GM19438 (cell line): ENCODE measurements at regions not wholly inside any gene's neighbourhood (a gene's known extent, or its start where the extent isn't known, plus 50 kb on each side); places are given as distances from the start of the nearest gene placed in this dataset.
"Not testable (repeated sequence)": the region's sequence is repeated elsewhere in the genome, so short reads cannot be mapped to it uniquely, and the experiment has no call there.

Experiments used
- ATAC-seq: cut with Tn5 transposase; IDR thresholded peaks from one replicate; pipeline ENCODE4 v1.9.1; 2021; ENCODE audit warnings: low read depth; ENCODE audit not compliant: unreplicated experiment

DNA sequence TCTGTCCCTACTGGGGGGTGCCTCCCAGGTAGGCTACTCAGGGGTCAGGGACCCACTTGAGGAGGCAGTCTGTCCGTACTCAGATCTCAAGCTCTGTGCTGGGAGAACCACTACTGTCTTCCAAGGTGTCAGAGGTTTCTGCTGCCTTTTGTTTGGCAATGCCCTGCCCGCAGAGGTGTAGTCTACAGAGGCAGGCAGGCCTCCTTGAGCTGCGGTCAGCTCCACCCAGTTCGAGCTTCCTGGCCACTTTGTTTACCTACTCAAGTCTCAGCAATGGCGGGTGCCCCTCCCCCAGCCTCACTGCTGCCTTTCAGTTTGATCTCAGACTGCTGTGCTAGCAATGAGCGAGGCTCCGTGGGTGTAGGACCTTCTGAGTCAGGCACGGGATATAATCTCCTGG lies 263.1 kb upstream of the DAB2 start:
- not testable (repeated sequence) for ATAC-seq

DNA sequence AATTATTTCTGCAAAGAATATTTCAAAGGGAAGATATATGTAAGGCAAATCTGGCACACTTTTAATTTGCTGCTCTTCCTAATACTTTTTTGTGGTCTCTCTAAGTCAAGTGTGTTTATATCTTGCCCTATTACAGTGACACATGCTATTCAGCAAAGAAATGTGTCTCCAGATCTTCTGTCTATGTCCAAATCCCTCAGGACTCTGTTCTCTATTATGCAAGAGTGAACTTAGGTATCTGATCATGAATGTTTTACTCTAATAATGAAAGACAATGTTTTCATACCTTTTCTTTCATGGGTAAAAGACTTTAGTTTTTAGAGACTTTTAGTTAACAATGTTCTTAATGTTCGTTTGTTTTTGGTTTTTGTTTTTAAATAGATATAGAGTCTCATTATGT lies 255.4 kb upstream of the DAB2 start:
- no peak for ATAC-seq

DNA sequence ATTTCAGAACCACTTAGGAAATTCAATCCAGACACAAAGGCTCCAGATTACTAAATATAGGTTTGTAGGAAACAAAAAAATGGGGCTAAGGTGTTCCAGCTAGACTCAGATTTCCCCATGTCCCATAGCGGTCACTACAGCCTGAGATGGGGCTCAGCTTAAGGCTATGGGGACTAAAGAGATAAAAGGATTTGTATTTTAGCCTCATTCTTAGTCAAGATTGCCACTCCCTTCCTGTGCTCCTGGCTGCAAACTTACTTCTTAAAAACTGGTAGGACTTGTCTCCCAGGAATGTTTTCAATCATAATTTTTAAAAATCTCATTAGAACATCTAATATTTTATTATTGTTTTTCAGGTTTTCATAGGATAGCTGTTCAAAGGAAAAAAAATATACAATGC lies 253.8 kb upstream of the DAB2 start:
- no peak for ATAC-seq

DNA sequence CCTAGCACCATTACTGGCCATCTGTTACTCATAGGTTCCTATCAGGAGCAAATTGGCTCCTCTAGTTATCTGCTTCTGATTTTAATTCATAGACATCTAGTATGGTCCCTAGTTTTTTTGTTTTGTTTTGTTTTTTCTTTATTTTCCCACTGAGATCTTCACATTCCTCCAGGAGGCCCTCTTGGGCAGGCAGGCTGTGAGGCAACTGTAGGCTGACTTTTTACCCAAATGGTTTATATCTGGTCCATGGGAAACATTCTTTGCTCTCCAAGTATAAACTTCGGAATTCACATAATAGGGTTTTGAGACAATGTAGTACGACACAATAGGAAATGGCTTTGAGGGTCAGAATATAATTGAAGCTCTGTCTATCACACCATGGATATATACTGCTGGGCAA lies 250.9 kb upstream of the DAB2 start:
- ATAC-seq = no peak

DNA sequence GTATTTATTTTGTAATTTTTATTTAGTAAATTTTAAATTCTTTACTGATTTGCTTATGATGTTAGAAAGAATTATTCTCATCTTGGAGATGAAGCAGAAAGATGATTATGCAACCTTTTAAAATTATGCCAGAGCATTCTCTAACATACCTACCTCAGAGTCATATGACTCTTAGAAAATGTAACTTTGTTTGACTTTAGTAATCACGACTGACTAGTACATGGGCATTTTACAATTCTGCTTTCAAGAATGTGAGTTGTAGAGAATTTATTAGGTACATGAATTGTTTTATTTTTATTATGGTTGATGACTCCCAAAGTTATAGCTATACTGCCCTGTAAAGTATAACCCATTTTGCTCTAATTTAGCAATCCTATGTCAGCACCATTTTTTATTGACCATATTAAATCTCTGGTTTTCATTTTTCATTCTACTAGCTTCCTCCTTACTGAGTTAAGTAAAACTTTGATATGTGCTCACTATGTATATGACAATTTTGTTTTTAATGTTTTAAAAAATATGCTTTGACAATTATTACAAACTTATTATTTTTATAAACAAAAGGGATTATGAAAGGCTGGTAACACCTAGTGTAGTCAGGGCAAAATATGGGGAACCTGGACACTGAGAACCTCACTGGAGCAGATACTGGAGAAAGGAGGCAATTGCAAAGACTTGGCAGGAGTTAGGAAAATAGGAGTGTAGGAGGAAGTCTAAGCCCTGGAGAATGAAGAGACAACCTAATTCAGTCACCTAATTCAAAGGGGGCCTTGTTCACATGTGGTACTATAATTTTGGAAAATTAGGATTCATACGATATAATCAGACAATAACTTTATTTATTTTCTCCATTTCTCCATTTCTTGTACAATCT lies 249.7 kb upstream of the DAB2 start:
- ATAC-seq = no peak

DNA sequence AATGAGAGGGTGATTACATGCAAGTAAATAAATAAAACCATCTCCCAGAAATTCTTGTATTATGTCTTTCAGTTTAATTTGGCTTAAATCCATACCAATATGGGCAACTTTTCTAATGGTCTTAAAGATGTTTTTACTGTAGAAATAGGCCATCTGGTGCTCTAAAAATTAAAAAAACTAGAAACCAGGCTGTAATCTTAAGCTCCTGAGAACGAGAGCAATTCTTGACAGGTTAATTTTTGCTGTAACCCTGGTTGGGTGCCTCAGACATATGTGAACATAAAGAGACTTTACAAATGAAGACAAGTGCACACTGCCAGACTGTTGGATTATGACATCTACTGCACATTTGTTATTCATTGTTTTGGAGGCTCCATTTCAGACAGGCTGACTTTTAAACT lies 246.8 kb upstream of the DAB2 start:
- no peak for ATAC-seq

DNA sequence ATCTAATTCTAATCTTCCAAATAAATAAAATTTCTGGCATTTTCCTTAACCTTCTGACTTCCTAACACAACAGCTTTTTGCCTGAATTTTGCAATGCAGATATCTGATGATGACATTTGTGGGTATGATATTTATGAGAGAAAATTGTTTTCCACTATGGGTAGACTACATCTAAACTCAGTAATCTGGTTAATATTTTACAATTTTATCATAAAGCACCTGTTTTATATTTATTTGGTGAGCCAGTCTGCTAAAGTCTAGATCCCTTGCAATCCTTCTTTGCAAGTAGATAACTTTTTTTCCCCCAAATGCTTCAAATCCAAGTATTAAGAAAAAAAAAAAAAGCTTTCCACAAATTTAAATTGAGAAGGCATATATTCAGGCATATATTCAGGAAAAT lies 246.2 kb upstream of the DAB2 start:
- ATAC-seq = no peak

DNA sequence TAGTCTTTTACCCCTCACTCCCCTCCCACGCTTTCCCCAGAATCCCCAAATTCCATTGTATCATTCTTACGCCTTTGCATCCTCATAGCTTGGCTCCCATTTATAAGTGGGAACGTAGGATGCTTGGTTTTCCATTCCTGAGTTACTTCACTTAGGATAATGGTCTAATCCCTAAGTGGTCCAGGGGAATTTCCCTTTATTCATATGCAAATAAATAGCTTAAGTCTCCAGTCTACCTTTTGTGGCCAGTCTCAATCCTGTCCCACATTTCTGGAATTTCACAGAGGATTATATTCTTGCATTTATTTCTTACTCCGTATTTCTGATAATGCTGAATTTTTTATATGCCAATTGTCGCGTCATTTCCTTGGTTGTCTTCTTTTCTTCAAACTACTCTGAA lies 245.6 kb upstream of the DAB2 start:
- no peak for ATAC-seq

DNA sequence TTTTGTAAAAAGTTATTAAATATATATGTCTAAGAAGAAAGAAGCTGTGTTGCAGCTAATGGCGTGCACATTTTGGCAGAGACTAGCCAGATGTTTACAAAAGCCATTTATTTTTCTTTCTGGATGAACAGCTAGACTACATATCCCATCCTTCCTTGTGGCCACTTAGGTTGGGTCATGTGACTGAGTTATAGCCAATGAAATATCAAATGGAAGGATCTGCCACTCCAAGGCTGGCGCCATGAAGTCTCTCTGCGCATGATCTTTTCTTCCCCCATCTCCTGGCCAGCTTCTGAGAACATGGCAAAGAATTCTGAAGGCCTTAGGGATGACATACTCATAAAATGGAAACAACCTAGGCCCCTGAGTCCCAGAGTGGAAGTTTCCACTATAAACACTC lies 244.2 kb upstream of the DAB2 start:
- no peak for ATAC-seq

DNA sequence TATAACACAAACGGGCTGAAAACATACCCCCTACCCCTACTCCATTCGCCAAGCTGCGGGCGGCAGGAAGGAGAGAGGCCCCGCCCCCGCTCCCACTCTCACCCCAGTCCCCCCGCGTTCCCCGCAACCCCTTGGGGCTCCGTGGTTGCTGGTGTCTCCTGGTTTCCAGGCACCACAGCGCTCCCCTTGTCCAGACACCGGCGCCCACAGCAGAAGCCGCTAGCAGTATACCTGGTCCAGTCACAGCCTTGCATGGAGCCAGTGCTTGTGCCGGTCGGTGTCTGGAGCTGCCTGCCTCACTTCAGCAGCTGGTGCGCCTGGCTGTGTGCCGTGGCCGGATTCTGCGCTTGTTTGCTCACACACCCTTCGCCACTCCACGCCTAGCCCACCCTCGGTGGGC lies 240.5 kb upstream of the DAB2 start:
- no peak for ATAC-seq

DNA sequence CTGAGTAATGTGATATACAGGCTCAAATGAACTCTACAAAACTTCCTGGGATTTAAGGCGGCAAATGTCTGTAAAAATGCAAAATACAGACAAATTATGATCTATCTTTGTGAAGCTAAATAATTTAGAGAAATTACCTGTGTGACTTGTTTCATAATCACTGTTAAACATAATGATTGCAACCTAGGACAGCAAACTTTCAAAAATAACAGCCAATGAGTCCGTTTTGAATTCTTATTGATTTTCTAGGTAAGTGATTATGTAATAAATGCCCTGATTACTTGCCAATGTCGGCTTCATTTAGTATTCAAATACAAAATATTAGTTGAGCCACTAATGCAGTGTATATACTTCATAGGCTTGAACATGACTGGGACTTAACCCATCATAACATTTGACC lies 238.2 kb upstream of the DAB2 start:
- ATAC-seq = no peak

DNA sequence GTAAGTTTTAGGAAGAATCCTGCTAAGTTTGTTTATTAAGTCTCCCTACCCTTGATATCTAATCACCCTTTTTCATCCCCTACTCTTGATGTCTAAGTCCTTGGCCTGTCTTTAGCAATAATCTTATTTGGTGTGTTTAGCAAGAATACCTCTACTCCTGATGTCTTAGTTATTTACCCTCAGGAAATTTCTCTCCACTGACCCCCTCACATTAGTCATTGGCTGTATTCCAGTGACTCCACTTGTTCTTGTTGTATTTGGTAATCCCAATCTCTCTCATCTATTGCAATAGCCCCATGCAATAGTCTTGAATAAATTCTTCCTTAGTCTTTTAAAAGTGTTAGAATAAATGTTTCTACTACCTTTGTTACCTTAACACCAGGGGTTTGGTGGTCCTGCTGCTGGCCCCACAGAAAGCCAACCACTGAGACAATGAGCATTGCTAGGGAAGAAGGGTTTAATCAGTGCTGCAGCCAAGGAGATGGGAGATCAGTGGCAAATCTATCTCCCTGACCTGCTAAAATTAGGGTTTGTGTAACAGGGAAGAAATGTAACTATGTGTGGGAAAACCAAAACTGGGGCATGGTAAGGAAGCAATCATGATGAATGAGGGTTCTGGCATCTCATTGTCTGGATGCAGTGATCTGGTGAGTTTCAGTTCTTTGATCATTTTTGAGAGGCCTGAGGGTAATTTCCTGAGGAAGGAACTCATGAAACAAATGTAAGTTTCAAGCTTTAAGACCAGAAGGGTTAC lies 236.4 kb upstream of the DAB2 start:
- ATAC-seq = peak; percentile 51

DNA sequence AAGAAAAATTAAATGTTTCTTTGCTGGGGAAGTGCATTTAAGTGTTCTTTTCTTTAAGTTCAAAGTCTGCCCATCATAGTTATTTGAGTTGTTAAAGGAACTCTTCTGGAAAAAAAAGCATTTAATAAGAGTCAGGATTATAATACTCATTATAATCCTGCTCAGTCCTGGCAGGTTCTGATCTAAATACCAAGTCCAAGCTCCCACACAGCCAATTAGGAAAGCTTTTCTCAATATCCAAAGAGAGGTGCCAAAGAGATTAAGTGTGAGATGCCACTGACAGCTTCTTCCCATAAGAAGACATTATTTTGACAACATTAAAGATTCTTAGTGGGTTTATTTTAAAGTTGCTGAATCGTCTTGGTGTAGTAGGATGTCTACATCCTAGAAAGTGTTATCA lies 235.2 kb upstream of the DAB2 start:
- no peak for ATAC-seq

DNA sequence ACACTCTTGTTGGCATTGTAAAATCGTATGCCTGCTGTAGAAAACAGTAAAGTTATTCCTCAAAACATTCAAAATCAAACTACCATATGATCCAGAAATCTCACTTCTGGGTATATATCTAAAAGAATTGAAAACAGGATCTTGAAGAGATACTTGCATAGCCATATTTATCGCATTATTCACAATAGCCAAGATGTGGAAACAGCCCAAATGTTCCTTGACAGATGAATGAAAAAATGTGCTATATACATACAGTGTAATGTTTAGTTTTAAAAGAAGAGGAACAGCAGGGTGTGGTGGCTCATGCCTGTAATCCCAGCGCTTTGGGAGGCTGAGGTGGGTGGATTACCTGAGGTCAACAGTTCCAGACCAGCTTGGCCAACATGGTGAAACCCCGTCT lies 234.1 kb upstream of the DAB2 start:
- ATAC-seq = no peak

DNA sequence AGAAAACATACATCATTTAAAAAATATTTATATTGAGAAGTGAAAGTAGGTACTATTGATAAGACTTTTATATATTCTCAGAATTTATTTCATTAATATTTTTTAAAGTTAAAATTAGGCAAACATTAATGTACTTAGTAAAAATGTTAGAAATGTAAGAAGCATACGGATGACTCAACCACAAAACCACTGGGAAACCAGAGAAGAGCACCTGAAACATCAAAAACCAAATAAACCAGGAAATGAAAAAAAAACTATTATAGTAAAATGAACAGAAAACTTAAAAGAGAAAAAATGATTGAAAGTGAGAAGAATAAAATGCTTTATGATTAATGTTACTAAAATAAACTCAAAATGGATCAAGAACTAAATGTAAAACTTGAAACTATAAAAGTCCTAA lies 233.2 kb upstream of the DAB2 start:
- ATAC-seq = no peak

DNA sequence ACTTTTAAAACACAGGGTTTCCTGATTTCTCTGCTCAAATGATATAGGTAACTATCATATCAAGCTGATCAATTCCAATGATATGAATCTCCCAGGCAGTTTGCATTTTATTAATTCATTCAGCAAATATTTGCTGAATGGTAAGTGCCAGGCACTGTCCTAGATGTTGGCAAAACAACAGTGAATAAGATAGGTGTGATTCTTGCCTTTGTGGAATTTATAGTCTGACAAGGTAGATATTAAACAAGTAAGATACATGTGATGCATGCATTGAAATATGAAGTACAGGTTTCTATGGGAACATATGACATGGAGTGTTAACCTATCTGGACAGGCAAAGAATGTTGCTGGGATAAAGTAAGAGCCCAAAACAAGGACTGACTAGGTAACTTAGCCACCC lies 231.8 kb upstream of the DAB2 start:
- ATAC-seq = no peak

DNA sequence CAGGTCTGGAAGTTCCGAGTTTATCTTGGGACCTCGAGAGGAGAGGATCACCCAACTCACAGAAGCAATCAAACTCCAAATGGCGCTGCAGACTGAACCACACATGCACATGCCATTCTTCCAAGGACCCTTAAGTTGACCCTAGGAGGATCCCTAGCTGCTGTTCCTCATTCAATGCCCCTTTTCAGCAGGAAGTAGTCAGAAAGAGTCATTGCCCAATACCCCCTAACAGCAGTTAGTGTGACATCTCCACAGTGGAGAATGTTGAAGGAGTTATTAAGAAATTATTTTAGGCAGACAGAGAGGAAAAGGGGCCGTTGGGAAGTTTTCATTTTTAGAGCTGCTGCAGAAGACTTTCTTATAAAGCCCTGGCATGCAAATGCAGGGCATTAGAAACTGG lies 229.9 kb upstream of the DAB2 start:
- ATAC-seq = no peak

DNA sequence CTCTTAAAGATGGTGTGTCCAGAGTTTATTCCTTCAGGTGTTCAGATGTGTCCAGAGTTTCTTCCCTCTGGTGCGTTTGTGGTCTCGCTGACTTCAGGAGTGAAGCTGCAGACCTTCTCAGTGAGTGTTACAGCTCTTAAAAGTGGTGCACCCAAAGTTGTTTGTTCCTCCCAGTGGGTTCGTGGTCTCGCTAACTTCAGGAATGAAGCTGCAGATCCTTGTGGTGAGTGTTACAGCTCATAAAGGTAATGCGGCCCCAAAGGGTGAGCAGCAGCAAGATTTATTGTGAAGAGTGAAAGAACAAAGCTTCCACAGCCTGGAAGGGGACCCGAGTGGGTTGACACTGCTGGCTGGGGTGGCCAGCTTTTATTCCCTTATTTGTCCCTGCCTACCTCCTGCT lies 227.7 kb upstream of the DAB2 start:
- ATAC-seq = not testable (repeated sequence)

DNA sequence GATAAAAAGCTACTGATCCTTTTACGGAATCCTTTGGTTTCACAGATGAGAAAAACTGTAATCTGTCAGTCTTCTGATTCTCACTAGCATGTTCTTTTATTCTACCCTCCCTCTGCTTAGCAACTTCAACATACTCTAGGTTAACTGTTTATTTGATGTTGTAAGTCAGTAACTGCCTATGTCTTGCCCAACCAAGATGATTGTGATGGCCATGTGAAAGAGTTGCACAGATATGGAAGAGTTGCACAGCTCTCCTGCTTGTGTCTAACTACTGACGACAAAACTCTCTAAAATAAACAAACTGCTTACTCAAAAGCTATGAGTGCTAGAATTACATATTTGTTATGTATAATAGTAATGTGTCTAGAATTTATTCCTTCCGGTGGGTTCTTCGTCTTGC lies 227.3 kb upstream of the DAB2 start:
- no peak for ATAC-seq

DNA sequence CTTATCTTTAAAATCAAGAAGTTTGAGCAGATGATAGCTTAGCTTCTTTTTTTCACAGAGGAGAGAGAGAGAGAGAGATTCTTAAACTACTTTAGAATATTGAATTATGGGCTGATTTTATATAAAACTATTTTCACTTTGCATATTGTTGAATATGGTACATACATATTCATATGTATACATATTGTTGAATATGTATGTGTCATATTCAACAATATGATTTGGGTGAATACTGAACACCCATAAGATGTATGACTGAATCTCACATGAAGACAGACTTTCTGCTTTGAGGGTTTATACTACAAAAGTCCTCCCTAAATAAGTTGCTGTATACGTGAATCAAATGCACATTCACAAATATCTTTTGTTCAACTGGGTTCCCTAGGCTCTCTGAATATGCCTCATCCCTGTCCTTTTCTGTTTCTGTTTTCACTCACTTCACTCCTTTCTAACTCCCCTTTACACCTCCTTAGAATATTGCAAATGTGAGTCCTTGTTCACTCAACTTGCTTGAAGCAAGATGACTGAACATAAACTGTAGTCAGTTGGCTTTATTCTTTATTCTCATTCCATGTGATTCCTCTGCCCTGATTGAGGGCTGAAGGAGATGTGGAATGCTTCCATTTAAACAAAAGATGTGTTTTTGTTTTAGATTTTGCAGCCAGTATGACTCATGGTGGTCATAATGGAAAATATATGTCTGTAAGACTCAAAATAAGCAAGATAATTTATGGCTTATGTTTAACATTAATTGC lies 225.4 kb upstream of the DAB2 start:
- no peak for ATAC-seq

DNA sequence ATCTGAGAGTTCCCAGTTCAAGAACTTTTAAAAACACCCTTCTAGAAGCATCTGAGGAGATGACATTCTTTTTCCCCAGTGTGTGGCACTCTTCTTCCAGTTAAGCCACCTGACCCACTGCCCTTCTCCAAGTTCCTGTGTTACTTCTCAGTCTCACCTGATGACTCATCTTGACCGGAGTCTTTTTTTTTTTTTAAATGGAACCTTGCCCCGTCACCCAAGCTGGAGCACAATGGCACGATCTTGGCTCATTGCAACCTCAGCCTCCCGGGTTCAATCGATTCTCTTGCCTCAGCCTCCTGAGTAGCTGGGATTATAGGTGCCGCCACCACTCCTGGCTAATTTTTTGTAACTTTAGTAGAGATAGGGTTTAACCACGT lies 224.1 kb upstream of the DAB2 start:
- ATAC-seq = no peak
